ENCODE measurements at regions not wholly inside any gene's neighbourhood (a gene's known extent, or its start where the extent isn't known, plus 50 kb on each side); places are given as distances from the start of the nearest gene placed in this dataset.
A peak's percentile ranks its signal among the peaks of the same experiment; 100 is the strongest.

DNA sequence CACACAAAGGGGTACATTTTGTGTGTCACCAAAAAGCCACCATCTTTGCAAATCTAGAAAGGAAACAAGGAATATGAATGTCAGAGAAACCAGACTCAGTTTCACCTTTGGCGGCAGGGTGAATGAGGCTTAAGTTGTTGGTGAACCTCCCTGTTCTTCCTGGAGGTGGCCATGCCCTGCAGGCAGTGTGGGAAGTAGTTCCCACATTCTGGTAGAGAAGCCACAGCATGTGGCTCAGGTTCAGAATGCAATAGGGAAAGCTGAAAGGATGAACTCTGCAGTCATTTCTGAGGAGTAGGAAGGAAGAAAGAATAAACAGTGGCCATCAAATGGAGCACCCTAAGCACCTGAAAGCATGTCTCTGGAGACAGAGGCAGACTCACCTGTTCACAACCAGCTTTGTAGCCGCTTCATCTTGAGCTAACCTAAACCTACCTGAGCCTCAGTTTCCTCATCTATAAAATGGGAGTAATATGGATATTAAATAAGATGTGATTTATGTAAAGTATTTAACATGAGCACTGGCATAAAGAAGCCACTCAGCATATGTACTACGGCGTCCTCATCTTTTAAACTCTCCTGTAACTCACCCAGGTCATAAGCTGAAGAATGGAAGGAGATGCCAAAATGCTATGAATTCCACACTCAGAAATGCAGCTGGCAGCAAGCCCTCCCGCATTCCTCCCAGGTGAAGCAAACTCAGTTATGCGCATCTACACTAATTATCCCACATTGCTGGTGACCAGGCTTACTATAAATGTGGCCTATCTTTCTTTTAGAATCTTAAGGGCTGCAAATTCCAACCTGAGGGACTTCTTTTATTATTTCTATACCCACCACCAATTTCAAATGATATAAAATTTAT is 86.0 kb downstream of the ZNF608 start:
- H3K4me3 Mint-ChIP-seq: no peak overlapping the region
- POLR2A ChIA-PET: no interaction called here

DNA sequence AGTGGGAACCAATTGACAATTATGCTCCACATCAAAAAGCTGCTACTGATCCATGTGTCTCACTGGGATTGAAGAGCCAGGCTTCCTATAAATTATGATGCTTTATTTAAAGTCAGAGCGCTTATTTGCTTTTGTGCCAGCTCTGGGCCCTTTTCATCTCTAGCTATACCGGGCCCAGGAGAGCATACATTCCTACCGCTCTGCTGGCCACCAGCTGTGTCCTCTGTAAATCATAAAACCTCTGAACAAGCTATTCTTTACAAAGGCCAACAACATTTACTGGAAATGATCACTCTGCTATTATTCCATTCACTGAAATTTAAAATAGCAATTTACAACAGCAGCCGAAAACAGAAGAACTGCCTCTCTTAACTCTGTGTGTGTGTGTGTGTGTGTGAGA is 86.6 kb downstream of the ZNF608 start:
- intact Hi-C loops (cut with micrococcal nuclease): no loop called here
- Histone ChIP-seq H3K9ac (ENCODE audit: low read length) (no peak overlapping the region), H3K9me3 (ENCODE audit: control extremely low read depth in 1 of 3, control insufficient read depth in 2 of 3, insufficient read depth in 1 of 3, low read length in 2 of 3) (no peaks in the 10 kb centered on the region), H3K4me2 (replicated peaks; ENCODE audit: low read depth, low read length, poor library complexity, severe bottlenecking) (peak overlapping the region; percentile 20), H3K27ac (ENCODE audit: low read length in 2 of 2) (no peak overlapping the region), H3K79me2 (ENCODE audit: control insufficient read depth, insufficient read depth, low read length) (peaks cover 27% of the 10 kb centered on the region), H3K27me3 (replicated peaks in 1 of 4; ENCODE audit: control extremely low read depth in 1 of 4, control insufficient read depth in 3 of 4, insufficient read depth in 4 of 4, low read length in 3 of 4) (no peaks in the 10 kb centered on the region), H3K36me3 (replicated peaks in 1 of 2; ENCODE audit: control extremely low read depth in 1 of 2, control insufficient read depth in 1 of 2, extremely low read depth in 1 of 2, insufficient read depth in 2 of 2, low read length in 1 of 2) (peaks cover 0 to 1% of the 10 kb centered on the region in 2 experiments), H4K20me1 (ENCODE audit: control insufficient read depth, insufficient read depth, low read length, poor library complexity, severe bottlenecking) (no peaks in the 10 kb centered on the region), H2AFZ (ENCODE audit: insufficient read depth, low read depth, low read length, poor library complexity, severe bottlenecking) (no peak overlapping the region), H3K4me1 (ENCODE audit: control insufficient read depth in 2 of 2, insufficient read depth in 2 of 2, low read length in 2 of 2) (peaks cover 39 to 52% of the 10 kb centered on the region in 2 donors), H3K4me3 (ENCODE audit: control extremely low read depth in 1 of 5, extremely low read depth in 1 of 5, insufficient read depth in 1 of 5, low read depth in 2 of 5, low read length in 4 of 5) (no peak overlapping the region)
- Mint-ChIP-seq H3K4me3 (no peak overlapping the region), H3K27me3 (no peaks in the 10 kb centered on the region), H3K9me3 (ENCODE audit: insufficient read depth) (no peaks in the 10 kb centered on the region), H3K4me1 (peaks cover 44% of the 10 kb centered on the region), H3K27ac (no peak overlapping the region)
- no peak for ATAC-seq (ENCODE audit: low read depth)
- TF ChIP-seq EZH2 (IDR thresholded peaks at IDR 0.05; ENCODE audit: borderline replicate concordance, insufficient read depth, low read depth, low read length, poor library complexity, severe bottlenecking): no peak
- TF ChIP-seq, protein P1, sequence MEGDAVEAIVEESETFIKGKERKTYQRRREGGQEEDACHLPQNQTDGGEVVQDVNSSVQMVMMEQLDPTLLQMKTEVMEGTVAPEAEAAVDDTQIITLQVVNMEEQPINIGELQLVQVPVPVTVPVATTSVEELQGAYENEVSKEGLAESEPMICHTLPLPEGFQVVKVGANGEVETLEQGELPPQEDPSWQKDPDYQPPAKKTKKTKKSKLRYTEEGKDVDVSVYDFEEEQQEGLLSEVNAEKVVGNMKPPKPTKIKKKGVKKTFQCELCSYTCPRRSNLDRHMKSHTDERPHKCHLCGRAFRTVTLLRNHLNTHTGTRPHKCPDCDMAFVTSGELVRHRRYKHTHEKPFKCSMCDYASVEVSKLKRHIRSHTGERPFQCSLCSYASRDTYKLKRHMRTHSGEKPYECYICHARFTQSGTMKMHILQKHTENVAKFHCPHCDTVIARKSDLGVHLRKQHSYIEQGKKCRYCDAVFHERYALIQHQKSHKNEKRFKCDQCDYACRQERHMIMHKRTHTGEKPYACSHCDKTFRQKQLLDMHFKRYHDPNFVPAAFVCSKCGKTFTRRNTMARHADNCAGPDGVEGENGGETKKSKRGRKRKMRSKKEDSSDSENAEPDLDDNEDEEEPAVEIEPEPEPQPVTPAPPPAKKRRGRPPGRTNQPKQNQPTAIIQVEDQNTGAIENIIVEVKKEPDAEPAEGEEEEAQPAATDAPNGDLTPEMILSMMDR (IDR thresholded peaks at IDR 0.05): no peak
- CTCF ChIA-PET: interaction anchor here (1.3 kb wide), 1 partner anchor 27 kb away, joined by 5 read pairs; no protein-coding TSS in a partner anchor
- POLR2A ChIA-PET: interaction anchor here (0.6 kb wide), 1 partner anchor 68 kb away, joined by 3 read pairs; no protein-coding TSS in a partner anchor
- WGBS (ENCODE audit: insufficient coverage): 96% methylated on average over 3 of the region's 4 CpGs
- no peak for DNase-seq

More for the DNA sequence above, 86.0 kb downstream of the ZNF608 start:
- no peaks in the 10 kb centered on the region for H3K9me3 Mint-ChIP-seq (ENCODE audit: insufficient read depth)
- Histone ChIP-seq H3K27me3 (replicated peaks in 1 of 4; ENCODE audit: control extremely low read depth in 1 of 4, control insufficient read depth in 3 of 4, insufficient read depth in 4 of 4, low read length in 3 of 4) (no peaks in the 10 kb centered on the region), H3K9me3 (ENCODE audit: control extremely low read depth in 1 of 3, control insufficient read depth in 2 of 3, insufficient read depth in 1 of 3, low read length in 2 of 3) (no peaks in the 10 kb centered on the region), H3K36me3 (replicated peaks in 1 of 2; ENCODE audit: control extremely low read depth in 1 of 2, control insufficient read depth in 1 of 2, extremely low read depth in 1 of 2, insufficient read depth in 2 of 2, low read length in 1 of 2) (peaks cover 0 to 1% of the 10 kb centered on the region in 2 experiments), H3K9ac (ENCODE audit: low read length) (no peak overlapping the region), H3K79me2 (ENCODE audit: control insufficient read depth, insufficient read depth, low read length) (peaks cover 29% of the 10 kb centered on the region), H3K4me3 (ENCODE audit: control extremely low read depth in 1 of 5, extremely low read depth in 1 of 5, insufficient read depth in 1 of 5, low read depth in 2 of 5, low read length in 4 of 5) (no peak overlapping the region), H2AFZ (ENCODE audit: insufficient read depth, low read depth, low read length, poor library complexity, severe bottlenecking) (no peak overlapping the region), H3K27ac (ENCODE audit: low read length in 2 of 2) (no peak overlapping the region), H4K20me1 (ENCODE audit: control insufficient read depth, insufficient read depth, low read length, poor library complexity, severe bottlenecking) (no peaks in the 10 kb centered on the region), H3K4me2 (replicated peaks; ENCODE audit: low read depth, low read length, poor library complexity, severe bottlenecking) (no peak overlapping the region), H3K4me1 (ENCODE audit: control insufficient read depth in 2 of 2, insufficient read depth in 2 of 2, low read length in 2 of 2) (peaks cover 33 to 46% of the 10 kb centered on the region in 2 donors)
- ATAC-seq (ENCODE audit: low read depth): no peak
- 100% methylated on average over 1 of the region's 6 CpGs for WGBS (ENCODE audit: insufficient coverage)
- no peak for DNase-seq
- H3K4me1 Mint-ChIP-seq: peaks cover 47% of the 10 kb centered on the region
- no peaks in the 10 kb centered on the region for H3K27me3 Mint-ChIP-seq
- no peak for TF ChIP-seq EZH2 (IDR thresholded peaks at IDR 0.05; ENCODE audit: borderline replicate concordance, insufficient read depth, low read depth, low read length, poor library complexity, severe bottlenecking)
- TF ChIP-seq, protein P1 (IDR thresholded peaks at IDR 0.05): no peak
- CTCF ChIA-PET: interaction anchor here (1.3 kb wide), 1 partner anchor 26 kb away, joined by 5 read pairs; no protein-coding TSS in a partner anchor
- no peak overlapping the region for H3K27ac Mint-ChIP-seq
- intact Hi-C loops (cut with micrococcal nuclease): no loop called here
